Activated naive CD4-positive, alpha-beta T cell treated with anti-CD3 and anti-CD28 coated beads, Interleukin-2, amount 10 ng/mL, durations not matched to agents 7 days and 5 days (primary cell): ENCODE measurements at regions not wholly inside any gene's neighbourhood (a gene's known extent, or its start where the extent isn't known, plus 50 kb on each side); places are given as distances from the start of the nearest gene placed in this dataset.

Source experiments
- CTCF ChIA-PET: fragments of 350-600 bp; sonication (Branson Sonifier 250); formaldehyde crosslinking; loops from one replicate; lab custom pipeline; 2021; ENCODE audit warnings: antibody characterized with exemption; lab: Charles Lee
- DNase-seq: peaks from one replicate; pipeline ENCODE4 v3.0.0-alpha.2; 2020
- H3K27ac Mint-ChIP-seq: one replicate; pipeline ENCODE4 v1.8.0; 2021; ENCODE audit warnings: mild to moderate bottlenecking, moderate library complexity, mixed read lengths
- H3K27me3 Mint-ChIP-seq: one replicate; pipeline ENCODE4 v1.8.0; 2021; ENCODE audit warnings: mild to moderate bottlenecking, mixed read lengths
- H3K36me3 Mint-ChIP-seq: one replicate; pipeline ENCODE4 v1.8.0; 2021; ENCODE audit warnings: mixed read lengths
- H3K4me1 Mint-ChIP-seq: one replicate; pipeline ENCODE4 v1.8.0; 2021; ENCODE audit warnings: mixed read lengths
- H3K4me3 Mint-ChIP-seq: one replicate; pipeline ENCODE4 v1.8.0; 2021; ENCODE audit warnings: mild to moderate bottlenecking, moderate library complexity, mixed read lengths
- H3K9me3 Mint-ChIP-seq: one replicate; pipeline ENCODE4 v1.8.0; 2021; ENCODE audit warnings: mixed read lengths

- H3K4me3 Mint-ChIP-seq, result no peak overlapping the region
- peaks cover 15% of the 10 kb centered on the region for H3K9me3 Mint-ChIP-seq
- H3K4me1 Mint-ChIP-seq, result no peaks in the 10 kb centered on the region
- no peak overlapping the region for H3K27ac Mint-ChIP-seq
- CTCF ChIA-PET, result no interaction called here
- H3K27me3 Mint-ChIP-seq, result peaks cover 8% of the 10 kb centered on the region
- H3K36me3 Mint-ChIP-seq, result peaks cover 21% of the 10 kb centered on the region
- DNase-seq, result no peak
Measured at GRCh38 chr2:43092520-43093179, 133.8 kb downstream of the ZFP36L2 start.

DNA sequence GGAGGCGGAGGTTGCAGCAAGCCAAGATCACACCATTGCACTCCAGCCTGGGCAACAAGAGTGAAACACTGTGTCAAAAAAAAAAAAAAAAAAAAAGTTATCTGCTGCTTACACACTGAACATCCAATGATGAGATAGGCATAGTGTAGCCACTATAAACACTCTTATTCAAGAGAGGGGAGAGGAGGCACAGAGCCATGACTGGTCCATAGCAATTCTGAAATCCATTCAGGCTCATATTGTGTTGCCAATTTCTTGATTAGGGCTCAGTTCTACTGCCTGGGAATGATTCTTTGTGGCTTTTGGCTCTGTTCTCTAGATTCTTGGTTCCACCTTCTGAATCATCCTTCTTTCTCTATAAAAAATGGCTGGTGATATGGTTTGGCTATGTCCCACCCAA is 136.1 kb downstream of the ZFP36L2 start:
- DNase-seq, result no peak
- CTCF ChIA-PET, result no interaction called here
- Mint-ChIP-seq H3K4me1 (no peaks in the 10 kb centered on the region), H3K9me3 (peaks cover 12% of the 10 kb centered on the region), H3K36me3 (peaks cover 10% of the 10 kb centered on the region), H3K27ac (no peak overlapping the region), H3K4me3 (no peak overlapping the region), H3K27me3 (peaks cover 15% of the 10 kb centered on the region)

DNA sequence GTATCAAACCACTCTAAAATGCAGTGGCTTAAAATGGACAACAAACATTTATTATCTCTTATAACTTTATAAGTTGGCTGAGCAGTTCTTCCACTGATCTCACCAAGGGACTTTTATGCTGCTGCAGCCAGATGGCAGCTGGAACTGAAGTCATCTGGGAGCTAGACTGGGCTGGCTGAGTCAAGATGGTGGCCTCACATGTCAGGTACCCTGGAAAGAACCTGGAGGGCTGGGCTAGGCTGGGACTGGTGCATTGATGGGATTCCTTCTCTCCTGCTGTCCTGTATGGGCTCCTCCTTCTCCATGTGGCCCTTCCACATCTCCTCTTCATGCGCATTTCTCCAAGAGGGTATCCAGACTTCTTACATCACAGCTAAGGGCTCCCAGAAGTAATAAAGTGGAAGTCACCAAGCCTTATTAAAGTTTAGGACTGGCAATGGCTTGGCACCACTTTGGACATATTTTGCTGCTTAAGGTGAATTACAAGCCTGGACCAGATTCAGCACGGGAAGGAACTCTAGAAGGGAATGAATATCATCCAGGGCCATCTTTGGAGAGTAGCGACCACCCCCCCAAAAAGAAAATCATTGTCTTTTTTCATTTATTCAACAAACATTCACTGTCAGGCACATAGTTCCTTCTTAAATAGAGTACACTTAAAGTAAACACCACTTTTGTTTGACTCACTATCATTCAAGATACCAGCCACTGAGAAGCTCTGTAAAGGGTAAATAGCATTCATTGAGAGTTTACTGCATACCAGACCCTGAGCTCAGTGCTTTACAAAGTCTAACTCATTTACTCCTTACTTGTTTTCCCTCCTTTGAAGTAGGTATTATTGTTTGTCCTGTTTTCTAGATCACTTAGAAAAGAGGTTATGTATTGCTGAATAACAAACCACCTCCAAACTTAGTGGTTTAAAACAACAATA is 138.0 kb downstream of the ZFP36L2 start:
- CTCF ChIA-PET, result no interaction called here
- no peak overlapping the region for H3K27ac Mint-ChIP-seq

GRCh38 chr2:43087413-43087812 is 139.0 kb downstream of the ZFP36L2 start:
- H3K27ac Mint-ChIP-seq, result no peak overlapping the region
- H3K36me3 Mint-ChIP-seq, result peaks cover 3% of the 10 kb centered on the region
- DNase-seq, result no peak
- no peak overlapping the region for H3K4me3 Mint-ChIP-seq
- CTCF ChIA-PET, result no interaction called here
- H3K4me1 Mint-ChIP-seq, result peaks cover 2% of the 10 kb centered on the region
- peaks cover 12% of the 10 kb centered on the region for H3K9me3 Mint-ChIP-seq
- H3K27me3 Mint-ChIP-seq, result peaks cover 27% of the 10 kb centered on the region

More for the DNA sequence above, 138.0 kb downstream of the ZFP36L2 start:
- Mint-ChIP-seq H3K36me3 (peaks cover 4% of the 10 kb centered on the region), H3K4me1 (peaks cover 2% of the 10 kb centered on the region), H3K9me3 (peaks cover 12% of the 10 kb centered on the region), H3K27me3 (peaks cover 23% of the 10 kb centered on the region), H3K4me3 (no peak overlapping the region)
- DNase-seq, result no peak

DNA sequence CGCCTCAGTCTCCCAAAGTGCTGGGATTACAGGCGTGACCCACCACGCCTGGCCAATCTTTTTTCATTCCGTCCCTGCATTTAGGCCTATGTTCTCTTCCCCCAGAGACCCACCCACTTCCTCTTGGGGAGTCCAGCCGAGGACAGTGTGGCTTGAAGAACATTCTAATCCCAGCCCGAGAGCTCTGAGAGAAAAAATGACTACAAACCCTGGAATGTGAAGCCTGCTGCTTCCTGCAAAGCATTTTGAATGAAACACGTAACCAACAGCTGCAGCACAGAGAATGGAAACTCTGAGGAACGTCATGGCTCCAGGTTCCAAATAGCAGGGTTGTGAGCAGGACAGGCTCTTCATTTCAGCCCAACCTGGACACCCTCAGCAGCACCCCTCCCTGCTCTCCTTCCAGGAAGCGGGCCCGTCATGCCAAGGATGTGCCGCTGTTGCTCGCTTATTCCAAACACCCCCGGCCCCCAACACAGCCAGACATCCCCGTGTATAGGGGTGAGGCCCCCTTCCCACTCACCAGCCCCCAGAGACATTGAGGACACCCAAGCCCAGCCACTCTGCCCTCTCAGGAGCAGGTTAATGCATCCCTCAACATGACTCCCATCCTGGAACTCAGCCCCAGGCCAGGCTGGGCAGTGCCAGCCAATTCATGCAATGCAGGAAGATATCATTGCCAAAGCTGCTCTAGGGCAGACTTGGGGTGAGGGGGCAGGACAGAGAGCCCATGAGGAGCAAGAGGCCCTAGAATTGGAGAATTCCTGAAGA is 139.8 kb downstream of the ZFP36L2 start:
- CTCF ChIA-PET, result no interaction called here
- peaks cover 3% of the 10 kb centered on the region for H3K36me3 Mint-ChIP-seq
- peaks cover 22% of the 10 kb centered on the region for H3K27me3 Mint-ChIP-seq
- DNase-seq, result no peak
- peaks cover 2% of the 10 kb centered on the region for H3K4me1 Mint-ChIP-seq
- H3K9me3 Mint-ChIP-seq, result peaks cover 9% of the 10 kb centered on the region
- H3K4me3 Mint-ChIP-seq, result no peak overlapping the region
- no peak overlapping the region for H3K27ac Mint-ChIP-seq

DNA sequence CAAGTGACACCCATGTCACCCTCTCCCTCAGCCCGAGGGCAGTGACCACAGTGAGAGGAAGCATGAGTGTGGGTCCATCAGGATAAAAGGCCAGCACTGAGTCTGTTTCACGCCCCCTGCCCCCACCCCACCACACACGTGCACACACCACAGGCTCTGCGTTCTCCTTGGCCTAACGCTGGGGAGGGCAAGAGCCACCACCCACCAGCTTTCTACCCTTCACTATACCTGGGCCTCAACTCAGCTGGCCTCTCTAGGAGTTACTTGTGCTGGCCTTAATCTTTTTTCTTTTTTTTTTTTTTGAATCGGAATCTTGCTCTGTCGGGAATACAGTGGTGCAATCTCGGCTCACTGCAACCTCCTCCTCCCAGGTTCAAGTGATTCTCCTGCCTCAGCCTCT is 140.5 kb downstream of the ZFP36L2 start:
- Mint-ChIP-seq H3K36me3 (peaks cover 2% of the 10 kb centered on the region), H3K27me3 (peaks cover 22% of the 10 kb centered on the region), H3K4me1 (peaks cover 2% of the 10 kb centered on the region), H3K4me3 (no peak overlapping the region), H3K9me3 (peaks cover 7% of the 10 kb centered on the region), H3K27ac (no peak overlapping the region)
- no peak for DNase-seq
- CTCF ChIA-PET, result no interaction called here

DNA sequence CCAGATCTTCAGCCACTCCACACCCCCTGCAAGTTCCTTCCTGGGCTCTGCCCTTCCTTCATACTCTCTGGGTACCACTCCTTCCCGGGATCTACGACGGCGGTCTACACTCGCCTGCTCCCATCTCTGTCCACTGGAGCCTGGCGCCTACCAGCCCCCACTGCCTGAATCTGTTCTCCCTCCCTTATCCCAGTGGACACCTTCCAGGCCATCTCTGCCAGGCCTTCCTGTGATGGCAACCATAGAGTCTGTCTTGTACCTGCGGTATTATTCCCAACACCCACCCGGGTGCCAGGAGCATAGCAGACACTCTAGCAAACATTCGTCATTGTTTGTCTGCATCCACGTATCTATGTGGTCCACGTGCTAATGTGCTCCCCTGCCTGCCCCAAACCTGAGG is 140.9 kb downstream of the ZFP36L2 start:
- DNase-seq, result no peak
- Mint-ChIP-seq H3K4me1 (peaks cover 2% of the 10 kb centered on the region), H3K27ac (no peak overlapping the region), H3K36me3 (no peaks in the 10 kb centered on the region), H3K4me3 (no peak overlapping the region), H3K27me3 (peaks cover 22% of the 10 kb centered on the region), H3K9me3 (peaks cover 3% of the 10 kb centered on the region)
- CTCF ChIA-PET, result no interaction called here

DNA sequence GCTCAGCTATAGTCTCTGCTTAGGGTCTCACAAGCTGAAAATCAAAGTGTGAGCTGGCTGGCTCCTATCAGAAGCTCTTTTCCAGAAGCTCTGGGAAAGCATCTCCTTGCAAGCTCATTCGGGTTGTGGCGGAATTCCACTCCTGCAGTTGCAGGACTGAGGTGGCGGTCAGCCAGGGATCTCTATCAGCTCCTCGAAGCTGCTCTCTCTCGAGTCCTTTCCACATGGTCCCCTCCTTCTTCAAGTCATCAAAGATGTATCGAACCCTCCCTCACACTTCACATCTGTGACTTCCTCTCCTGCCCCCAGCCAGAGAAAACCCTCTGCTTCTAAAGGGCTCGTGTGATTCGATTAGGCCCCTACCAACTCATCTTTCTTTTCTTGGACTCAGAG is 141.7 kb downstream of the ZFP36L2 start:
- H3K27me3 Mint-ChIP-seq, result peaks cover 22% of the 10 kb centered on the region
- H3K36me3 Mint-ChIP-seq, result no peaks in the 10 kb centered on the region
- CTCF ChIA-PET, result no interaction called here
- peaks cover 9% of the 10 kb centered on the region for H3K4me1 Mint-ChIP-seq
- H3K9me3 Mint-ChIP-seq, result no peaks in the 10 kb centered on the region
- H3K27ac Mint-ChIP-seq, result no peak overlapping the region
- DNase-seq, result no peak
- H3K4me3 Mint-ChIP-seq, result no peak overlapping the region

GRCh38 chr2:43083710-43084698 is 142.4 kb downstream of the ZFP36L2 start:
- Mint-ChIP-seq H3K4me3 (no peak overlapping the region), H3K36me3 (no peaks in the 10 kb centered on the region), H3K9me3 (no peaks in the 10 kb centered on the region), H3K27ac (no peak overlapping the region), H3K4me1 (peaks cover 10% of the 10 kb centered on the region), H3K27me3 (peaks cover 22% of the 10 kb centered on the region)
- CTCF ChIA-PET, result interaction anchor here (0.7 to 1.7 kb wide), 2 partner anchors 10 to 11 kb away, joined by 3 read pairs; no protein-coding TSS in a partner anchor
- no peak for DNase-seq

GRCh38 chr2:43082903-43083677 is 143.3 kb downstream of the ZFP36L2 start:
- peaks cover 10% of the 10 kb centered on the region for H3K4me1 Mint-ChIP-seq
- no peak for DNase-seq
- H3K36me3 Mint-ChIP-seq, result no peaks in the 10 kb centered on the region
- H3K27me3 Mint-ChIP-seq, result peaks cover 22% of the 10 kb centered on the region
- CTCF ChIA-PET, result interaction anchor here (0.6 to 1.7 kb wide), 3 partner anchors 10 to 146 kb away, joined by 3 read pairs; no protein-coding TSS in a partner anchor
- H3K9me3 Mint-ChIP-seq, result no peaks in the 10 kb centered on the region
- H3K27ac Mint-ChIP-seq, result no peak overlapping the region
- no peak overlapping the region for H3K4me3 Mint-ChIP-seq

DNA sequence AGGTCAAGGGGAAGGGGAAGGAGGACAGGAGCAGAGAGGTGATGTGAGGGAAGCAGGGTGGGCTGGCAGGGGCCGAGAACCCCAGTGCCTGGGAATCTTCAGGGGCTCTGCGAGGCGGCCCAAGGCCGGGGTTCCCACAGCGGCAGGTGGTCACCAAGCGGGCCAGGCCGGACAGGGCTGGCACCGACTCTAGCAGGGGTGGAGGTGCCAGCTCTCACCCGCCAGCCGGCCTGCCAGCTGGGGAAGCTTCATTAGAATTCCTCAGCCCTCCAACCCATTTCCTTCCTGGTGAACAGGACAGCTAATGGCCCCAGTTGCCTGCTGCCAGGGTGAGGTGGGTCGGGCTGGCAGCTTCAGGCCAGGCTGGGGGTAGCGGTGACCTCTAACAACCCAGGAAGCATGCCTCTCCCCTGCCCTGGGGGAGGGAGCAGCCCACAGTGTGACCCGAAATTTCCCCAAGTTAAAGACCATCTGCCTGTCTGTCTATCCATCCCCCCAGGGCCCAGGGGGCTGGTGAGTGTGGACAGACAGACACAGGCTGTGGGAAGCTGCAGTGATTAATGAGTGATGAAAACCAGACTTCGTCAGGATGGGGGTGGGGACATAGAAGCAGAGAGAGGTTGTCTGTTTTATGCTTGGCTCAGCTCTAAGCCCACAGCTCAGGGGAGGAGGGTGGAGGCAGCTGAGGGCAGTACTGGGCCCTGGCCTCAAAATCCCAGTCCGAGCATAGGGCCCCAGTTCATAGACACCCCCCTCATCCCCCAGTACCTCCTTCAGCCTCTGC is 144.1 kb downstream of the ZFP36L2 start:
- CTCF ChIA-PET, result interaction anchor here (0.6 to 1.7 kb wide), 2 partner anchors 12 to 147 kb away, joined by 3 read pairs; no protein-coding TSS in a partner anchor
- Mint-ChIP-seq H3K27me3 (peaks cover 22% of the 10 kb centered on the region), H3K36me3 (no peaks in the 10 kb centered on the region), H3K4me1 (peaks cover 10% of the 10 kb centered on the region), H3K9me3 (no peaks in the 10 kb centered on the region), H3K27ac (no peak overlapping the region), H3K4me3 (no peak overlapping the region)
- no peak for DNase-seq

- Mint-ChIP-seq H3K27me3 (peaks cover 19% of the 10 kb centered on the region), H3K4me3 (no peak overlapping the region), H3K9me3 (no peaks in the 10 kb centered on the region), H3K27ac (no peak overlapping the region), H3K4me1 (peaks cover 10% of the 10 kb centered on the region), H3K36me3 (no peaks in the 10 kb centered on the region)
- CTCF ChIA-PET, result no interaction called here
- DNase-seq, result no peak
Measured at GRCh38 chr2:43081131-43081765, 145.2 kb downstream of the ZFP36L2 start.
